ENCODE measurements at regions not wholly inside any gene's neighbourhood (a gene's known extent, or its start where the extent isn't known, plus 50 kb on each side); places are given as distances from the start of the nearest gene placed in this dataset.

DNA sequence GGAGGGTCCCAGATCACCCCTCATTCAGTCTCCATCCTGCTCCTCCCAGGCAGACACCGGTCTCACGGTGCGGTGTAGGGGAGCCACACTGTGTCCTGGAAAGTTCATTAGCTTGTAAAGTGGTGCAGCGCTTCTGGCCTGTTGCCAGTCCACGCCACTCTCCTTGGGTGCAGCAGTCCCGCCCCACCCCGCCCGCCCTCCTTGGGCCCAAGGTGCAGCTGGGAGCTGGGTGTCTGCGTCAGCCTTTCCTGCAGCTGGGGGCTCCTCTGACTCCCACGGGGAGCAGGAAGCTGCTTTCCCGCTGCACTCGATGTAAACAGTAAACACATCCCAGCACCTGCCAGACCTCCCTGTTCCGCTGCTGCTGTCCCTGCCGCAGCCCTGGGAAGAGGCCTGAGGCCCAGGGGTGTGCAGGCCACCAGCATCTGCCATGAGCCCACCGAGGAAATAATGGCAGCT is 53.8 kb upstream of the ASB18 start:
- intact Hi-C loops (cut with DNase I): no loop called here
- ATAC-seq (ENCODE audit: poor library complexity) (peak; percentile 41), DNase-seq (peak; percentile 53)

DNA sequence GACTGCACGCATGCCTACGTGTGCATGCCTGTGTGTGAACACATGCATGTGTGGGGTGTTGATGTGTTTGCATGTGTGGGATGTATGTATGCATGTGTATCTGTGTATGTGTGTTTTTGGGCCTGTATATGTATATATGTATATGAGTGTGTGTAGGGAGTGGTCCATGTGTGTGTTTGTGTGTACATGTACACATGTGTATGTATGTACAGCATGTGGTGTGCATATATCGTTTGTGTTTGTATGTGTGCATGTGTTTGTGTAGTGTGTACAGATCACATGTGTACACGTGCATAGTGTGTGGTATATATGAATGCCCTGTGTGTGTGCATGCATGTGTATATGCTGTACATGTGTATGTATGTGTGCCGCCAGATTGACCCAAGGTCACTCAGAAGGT is 54.2 kb upstream of the ASB18 start:
- intact Hi-C loops (cut with DNase I): no loop called here
- DNase-seq: no peak
- no peak for ATAC-seq (ENCODE audit: poor library complexity)

DNA sequence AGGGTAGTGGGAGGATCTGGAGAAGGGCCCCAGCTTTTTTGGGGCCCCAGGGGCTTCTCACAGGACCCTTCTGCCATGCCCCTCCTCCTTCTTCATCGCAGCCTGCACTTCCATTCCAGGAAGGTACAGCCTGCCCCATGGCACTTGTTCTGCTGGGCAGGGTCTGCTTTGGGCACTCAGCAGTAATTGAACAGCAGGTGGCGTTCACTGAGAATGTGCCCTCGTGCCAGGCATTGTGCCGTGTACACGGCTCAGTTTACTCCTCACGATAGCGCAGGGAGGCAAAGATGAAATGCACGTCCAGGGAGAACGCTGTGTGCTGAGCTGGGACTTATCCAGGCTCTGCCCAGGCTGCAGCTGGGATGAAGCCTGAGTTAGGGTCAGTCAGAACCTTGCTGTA is 54.8 kb upstream of the ASB18 start:
- intact Hi-C loops (cut with DNase I): no loop called here
- no peak for ATAC-seq (ENCODE audit: poor library complexity)
- DNase-seq: no peak

DNA sequence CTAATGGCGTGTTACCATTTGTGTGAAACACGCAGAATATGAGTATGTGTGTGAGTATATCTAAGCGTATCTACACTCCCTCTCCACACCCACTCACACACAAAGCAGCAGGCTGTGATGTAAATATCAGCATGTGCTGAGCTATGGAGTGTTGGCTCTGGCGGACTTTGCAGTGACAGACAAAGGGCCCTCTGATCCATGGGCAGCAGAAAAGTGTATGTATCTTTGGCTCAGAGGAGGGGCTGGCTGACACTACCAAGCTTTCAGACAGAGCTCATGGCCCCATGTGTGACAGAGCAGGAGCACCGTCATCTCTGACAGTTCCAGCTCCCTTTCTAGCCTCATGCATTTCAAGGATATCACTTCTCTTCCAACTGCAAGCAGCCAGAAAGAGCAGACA is 57.2 kb upstream of the ASB18 start:
- intact Hi-C loops (cut with DNase I): no loop called here
- DNase-seq (no peak), ATAC-seq (ENCODE audit: poor library complexity) (no peak)

DNA sequence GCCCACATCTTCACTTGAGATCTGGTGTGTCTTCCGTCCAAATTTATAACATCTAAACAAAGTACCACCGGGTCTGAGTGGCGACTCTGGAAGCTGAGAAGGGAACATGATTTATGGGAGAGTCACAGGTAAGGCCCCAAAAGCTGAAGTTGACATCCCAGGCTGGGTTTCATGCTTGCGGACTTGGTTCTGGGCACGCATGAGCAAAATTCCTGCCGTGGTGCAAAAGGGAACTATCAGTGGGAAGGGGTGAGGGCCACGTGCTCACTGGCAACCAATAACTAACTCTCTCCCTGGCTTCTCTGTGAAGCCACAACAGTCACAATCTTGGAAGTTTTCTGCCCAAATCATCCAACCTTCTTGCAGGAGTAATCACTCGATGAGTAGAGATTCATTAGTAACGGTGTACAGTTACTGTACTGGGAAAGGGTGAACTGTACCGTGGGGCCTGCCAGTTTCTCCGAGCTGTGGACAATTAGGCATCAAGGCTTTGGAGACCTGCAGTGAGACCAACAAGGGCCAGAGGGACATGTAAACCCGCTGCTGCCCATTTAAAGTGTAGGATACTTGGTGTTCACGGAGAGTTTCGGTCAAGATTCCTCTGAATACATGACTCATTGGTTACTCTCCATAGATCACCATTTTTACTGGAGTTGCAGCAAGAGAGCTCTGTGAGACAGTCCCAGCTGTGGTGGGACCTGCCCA is 69.4 kb upstream of the ASB18 start:
- no peak for ATAC-seq (ENCODE audit: poor library complexity)
- no peak for DNase-seq
- intact Hi-C loops (cut with DNase I): no loop called here

DNA sequence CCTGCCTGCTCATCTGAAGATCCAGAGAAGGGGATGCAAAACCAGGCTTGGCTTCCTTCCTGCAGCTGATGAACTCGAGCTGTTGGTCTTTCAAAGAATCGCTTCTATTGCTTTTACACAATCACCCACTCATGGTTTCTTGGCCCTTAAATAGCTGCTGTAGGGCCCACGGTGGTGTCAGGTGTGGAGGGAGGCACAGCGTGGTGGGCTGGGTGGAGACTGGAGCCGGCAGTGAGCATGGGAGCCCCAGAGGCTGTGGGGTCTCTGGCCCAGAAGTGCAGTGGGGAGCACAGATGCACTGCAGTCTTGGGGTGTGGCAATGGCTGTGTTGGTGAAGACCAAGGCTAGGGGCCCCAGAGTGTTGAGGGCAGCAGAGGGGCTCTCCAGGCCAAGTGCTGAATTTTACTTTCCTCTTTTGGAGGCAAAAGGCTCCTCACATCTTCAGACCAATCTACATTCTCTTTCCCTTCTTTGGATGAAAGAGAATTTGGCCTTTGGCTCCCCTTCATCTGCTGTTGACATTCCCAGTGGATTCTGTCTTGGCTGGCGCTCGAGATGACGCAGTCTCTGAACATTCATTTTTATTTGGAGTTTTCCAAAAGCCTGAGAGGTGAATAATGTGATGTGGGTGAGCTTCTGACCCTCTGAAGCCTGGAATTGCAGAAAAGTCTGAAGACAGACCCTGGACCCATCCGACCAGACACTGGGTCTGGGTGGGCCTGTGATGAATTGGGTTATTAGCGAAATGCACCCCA is 70.1 kb upstream of the ASB18 start:
- ATAC-seq (ENCODE audit: poor library complexity): peak; percentile 46
- intact Hi-C loops (cut with DNase I): no loop called here
- DNase-seq: peak; percentile 73

DNA sequence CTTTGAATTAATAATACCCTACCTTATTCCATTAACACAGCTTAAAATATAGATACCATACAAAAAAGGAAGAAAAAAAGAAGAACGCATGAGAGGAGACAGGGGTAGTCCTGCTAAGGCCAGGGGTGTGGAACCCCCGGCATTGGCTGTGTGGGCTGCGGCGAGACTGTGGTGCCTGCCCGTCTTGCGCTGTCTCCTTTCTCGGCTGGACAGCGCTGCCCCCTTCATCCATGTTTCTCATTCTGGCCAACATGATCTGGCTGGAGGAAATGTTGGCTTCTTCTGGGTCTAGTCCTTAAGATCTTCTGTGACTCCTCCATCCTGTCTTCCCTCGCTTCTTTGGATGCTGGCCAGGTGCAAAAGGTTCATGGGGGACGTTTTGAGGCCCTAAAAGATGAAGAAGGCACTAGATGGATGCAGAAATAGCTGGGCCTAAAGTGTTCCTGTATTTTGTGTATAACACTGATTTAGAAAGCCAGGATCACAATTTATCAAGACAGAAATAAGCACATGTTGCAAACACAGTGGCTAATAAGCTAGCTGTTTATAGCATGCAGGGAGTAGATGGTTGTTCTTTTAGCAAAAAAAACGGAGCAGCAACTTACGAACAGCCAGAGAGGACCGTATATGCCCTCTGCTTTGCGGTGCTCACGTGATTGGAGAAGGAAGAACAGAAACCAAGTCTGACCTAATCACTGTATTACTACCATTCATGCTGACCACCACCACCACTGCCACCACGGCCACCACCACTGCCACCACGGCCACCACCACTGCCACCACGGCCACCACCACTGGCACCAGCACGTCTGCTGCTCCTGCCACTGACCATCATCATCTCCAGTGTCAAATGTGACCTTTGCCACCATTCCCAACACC is 71.7 kb upstream of the ASB18 start:
- DNase-seq (no peak), ATAC-seq (ENCODE audit: poor library complexity) (no peak)
- intact Hi-C loops (cut with DNase I): no loop called here

DNA sequence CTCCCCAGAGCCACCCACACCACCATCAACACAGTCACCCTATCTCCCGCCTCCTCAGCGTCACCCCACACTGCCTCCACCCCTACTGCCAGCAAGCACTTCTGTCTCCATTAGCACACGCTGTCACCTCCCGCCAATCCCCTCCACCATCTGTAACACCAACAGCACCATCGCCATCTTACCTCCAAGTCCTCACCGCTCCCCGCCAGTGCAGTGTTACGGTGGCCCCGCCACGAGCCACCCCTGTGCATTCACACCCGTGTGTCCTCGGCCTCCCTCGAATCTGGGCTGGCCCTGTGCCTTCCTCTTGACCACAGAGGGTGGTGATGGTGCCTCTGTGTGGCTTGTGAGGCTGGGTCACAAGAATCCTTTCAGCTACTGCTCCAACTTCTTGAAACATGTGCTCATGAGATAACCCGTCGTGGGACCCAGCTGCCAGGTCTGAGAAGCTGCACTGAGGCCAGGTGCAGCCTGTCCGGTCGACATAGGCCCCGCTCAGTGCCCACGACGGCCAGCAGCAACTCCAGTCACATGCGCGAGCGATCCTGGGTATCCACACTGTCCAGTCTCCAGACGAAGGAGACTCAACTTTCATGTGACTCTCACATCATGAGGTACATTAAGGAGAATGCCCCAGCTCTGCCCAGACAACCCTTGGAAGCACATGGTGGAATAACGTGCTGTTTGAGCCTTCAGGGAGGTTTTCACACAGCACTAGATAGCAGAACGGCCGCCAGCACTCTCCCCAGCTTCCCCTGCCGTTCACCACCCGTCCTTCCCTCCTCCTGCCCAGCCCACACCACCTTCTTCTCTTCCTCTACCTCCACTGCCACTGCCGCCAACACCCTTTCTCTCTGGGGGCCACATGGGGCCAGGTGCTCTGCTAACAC is 72.6 kb upstream of the ASB18 start:
- intact Hi-C loops (cut with DNase I): no loop called here
- no peak for ATAC-seq (ENCODE audit: poor library complexity)
- no peak for DNase-seq

DNA sequence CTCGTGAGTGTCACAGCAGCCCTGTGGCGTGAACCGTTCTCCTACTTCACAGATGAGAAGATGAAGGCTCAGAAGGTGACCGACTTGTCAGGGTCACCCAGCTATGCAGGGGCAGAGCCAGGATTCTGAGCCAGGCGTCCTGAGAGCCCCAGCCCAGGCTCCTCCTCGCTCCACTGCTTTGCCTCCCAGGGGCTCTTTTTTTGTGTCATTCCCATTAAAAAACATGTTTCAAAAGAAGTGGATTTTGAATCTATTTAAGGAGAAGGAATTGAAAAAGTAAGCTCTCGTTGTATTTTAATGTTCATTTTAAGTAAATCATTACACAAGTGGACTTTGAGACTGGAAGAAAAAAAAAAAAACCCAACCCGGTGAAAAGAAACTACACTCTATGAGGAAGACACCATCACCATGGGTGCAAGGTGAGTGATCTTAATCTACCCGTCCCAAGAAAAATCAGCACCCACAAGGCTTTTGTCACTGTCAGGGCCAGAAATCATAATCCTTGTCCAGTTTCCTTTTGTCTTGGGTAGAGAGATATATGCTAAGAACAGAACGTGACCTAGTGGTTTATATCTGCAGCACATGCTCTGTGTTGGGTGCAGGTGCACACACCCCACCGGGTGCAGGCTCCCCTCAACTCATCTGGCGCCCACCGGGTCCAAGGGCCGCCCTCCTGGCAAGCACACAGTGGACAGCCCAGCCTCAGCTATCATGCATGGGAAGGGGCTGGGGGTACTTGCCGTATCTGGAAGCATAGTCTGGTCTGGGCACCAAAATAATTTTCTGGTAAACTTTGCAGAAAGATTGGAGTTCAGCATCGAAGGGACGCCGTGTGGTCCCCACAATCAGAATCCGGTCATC is 73.5 kb upstream of the ASB18 start:
- no peak for ATAC-seq (ENCODE audit: poor library complexity)
- no peak for DNase-seq
- intact Hi-C loops (cut with DNase I): no loop called here

DNA sequence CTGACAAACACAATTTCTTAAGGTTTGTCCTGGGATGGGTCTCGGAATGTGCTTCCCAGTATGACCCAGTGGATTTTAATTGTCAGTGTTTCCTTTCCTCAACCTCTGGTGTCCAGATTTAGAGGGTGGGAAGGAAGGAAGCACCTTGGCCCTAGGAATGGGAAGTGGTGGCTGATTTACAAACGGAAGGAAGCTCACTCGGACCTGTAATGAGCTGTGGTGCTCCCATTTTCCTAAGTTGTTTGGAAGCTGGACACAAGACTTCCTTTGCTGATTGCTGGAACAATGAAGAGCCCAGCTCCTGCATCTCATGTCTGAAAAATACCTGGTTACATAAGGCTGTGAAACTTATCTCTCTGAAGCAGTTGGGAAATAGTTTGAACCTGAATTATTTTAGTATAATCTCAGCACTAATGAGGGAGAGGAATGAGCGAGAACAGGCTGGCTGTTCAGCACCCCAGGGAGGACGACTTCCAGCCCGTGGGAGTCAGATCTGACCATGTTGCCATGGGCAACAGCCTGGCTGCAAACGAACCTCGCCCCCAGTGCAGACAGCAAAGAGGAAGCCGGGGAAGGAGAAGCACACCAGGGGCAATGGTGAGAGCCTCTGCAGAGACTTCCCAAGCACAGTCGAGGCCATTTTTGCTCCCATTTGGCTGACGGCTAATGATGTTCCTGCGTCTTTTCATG is 74.4 kb upstream of the ASB18 start:
- intact Hi-C loops (cut with DNase I): no loop called here
- ATAC-seq (ENCODE audit: poor library complexity) (peak; percentile 48), DNase-seq (no peak)

DNA sequence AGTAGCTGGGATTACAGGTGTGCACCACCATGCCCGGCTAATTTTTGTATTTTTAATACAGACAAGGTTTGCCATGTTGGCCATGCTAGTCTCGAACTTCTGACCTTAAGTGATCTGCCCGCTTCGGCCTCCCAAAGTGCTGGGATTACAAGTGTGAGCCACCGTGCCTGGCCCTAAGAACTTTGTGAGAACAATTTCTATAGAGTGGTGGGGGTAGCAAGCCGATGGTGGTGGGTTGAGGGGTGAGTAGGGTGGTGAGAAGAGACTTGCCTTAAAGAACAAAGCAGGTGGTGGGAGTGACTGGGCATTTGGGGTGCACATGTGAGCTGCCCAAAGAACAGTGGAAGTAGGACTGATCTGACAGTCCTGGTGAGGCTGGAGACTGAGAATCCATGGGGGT is 76.0 kb upstream of the ASB18 start:
- intact Hi-C loops (cut with DNase I): no loop called here
- no peak for DNase-seq
- no peak for ATAC-seq (ENCODE audit: poor library complexity)

DNA sequence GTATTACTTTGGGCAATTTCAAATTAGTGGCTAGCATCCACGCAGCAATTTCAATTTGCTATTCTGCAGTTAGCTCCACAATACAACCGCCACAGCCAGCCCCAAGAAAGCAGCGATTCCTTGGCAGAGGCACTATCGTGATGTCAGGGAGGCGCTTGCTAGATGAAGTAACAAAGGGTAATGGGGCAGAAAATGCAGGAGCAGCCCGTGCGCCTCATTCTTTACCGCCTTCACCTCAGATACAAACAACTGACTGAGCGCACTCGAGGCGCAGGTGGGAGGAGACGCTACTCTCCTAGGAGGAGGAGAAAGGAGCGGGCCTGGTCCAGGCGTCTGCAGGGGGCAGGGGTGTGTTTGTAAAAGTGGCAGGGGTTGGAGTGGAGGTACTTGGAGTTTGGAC is 76.9 kb upstream of the ASB18 start:
- intact Hi-C loops (cut with DNase I): no loop called here
- no peak for DNase-seq

DNA sequence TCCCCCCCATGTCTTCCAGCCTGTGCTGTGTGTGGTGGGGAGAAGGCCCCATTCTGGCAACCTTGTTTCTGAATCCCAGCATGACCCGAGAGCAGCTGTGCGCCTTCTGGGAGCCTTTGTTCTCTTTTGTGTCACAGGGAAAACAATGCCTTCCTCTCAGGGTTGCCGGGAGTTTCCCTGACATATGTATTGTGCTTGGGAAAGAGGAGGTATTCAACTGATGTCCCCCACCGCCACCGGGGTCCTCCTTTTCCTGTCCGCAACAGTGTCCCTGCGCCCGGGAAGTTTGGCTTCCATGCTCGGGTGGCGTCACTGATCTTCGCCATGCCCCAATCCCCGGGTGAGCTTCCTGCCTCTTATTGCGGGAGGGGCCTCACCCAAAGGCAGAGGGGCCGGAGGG is 77.5 kb upstream of the ASB18 start:
- DNase-seq (no peak), ATAC-seq (ENCODE audit: poor library complexity) (no peak)
- intact Hi-C loops (cut with DNase I): no loop called here

More for the DNA sequence above, 76.9 kb upstream of the ASB18 start:
- no peak for ATAC-seq (ENCODE audit: poor library complexity)

DNA sequence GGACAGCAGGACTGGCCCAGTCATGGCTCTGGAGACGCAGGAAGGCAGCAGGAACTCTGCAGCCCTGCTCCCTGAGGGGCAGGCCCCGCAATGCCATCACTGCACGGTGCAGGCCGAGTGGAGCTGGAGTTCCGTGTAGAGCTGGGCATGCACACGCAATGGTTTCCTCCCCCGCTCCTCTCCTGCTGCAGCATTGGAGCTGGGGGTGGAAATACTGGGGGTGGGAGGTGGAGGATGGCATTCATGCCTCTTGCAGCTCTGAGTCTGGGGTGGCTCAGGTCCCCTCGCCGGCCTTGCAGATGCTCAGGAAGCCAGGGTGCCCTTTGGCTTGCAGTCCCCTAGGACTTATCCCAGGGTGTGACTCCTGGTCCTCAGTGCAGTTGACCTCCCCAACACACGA is 78.3 kb upstream of the ASB18 start:
- no peak for DNase-seq
- no peak for ATAC-seq (ENCODE audit: poor library complexity)
- intact Hi-C loops (cut with DNase I): no loop called here

DNA sequence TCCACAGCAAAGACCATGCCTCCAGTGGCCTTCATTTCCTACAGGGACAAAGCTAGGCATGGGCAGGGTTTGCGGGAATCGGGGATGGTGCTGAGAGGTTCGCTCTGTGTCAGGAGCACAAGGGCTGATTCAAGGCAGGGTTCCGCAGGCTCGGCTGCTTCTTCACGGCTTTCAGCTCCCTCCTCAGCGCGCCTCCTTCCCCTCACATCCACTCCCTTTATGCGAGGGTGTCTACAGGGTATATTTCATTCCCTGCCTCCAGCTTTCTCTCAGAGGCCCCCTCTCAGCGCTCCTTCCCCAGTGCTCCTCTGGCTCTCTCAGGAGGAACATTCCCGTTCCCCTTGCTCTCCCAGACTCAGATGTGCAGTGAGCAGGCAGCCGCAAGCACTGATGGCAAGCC is 78.7 kb upstream of the ASB18 start:
- ATAC-seq (ENCODE audit: poor library complexity) (no peak), DNase-seq (no peak)
- intact Hi-C loops (cut with DNase I): no loop called here

DNA sequence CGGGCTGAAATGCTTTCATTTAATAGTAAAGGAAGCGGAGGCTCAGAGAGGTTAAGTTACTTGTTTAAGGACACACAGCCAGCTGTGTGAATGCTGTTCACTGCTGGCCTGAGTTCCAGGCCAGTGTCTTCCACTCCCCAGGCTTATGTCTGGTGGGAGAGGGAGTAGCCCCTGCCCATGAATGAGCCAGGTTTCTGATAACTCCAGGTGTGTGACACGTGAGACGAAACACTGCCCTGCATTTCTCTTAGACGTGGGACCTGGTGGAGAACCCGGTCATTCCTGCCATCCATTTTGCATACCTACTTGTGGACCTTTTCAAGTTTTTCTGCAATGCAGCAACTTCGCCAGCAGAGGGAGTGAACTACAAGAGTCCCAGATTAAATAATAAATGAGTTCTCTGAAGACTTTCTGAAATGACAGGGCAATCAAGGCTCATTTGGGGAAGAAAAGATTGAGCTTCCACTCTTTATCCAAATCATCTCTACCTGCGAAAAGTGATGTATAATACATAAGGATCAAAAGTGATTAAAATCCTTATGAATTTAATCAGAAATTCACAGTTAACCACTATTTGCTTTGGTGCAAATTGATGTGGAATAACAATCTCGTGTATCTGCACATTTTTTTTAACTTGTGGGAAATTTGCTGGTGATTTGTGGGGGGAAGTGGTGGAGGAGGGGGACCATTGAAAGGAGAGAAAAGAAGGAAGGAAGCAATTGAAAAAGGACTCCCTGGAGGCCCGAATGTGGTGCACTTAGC is 79.4 kb upstream of the ASB18 start:
- intact Hi-C loops (cut with DNase I): no loop called here
- DNase-seq: no peak
- peak; percentile 32 for ATAC-seq (ENCODE audit: poor library complexity)

DNA sequence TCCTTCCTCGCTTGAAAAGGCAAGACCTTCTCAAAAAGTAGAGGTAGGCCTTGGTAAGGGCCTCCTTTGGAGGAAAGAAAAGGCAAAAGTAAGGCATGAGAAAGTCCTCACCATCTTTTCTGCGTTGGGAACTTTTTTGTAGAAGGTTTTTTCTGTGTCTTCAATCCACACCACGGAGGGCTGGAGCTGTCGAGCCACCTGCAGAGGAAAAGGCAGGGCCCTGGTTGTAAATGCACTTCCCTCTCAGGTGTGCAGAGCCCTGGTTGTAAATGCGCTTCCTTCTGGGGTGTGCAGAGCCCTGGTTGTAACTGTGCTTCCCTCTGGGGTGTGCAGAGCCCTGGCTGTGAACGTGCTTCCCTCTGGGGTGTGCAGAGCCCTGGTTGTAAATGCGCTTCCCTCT is 80.2 kb upstream of the ASB18 start:
- DNase-seq (no peak), ATAC-seq (ENCODE audit: poor library complexity) (no peak)
- intact Hi-C loops (cut with DNase I): no loop called here

Measured in Right ventricle myocardium superior (tissue), 1 donor.